A673 (cell line): ENCODE measurements at regions not wholly inside any gene's neighbourhood (a gene's known extent, or its start where the extent isn't known, plus 50 kb on each side); places are given as distances from the start of the nearest gene placed in this dataset.

Experiments used
- CTCF ChIP-seq: fragments of 300-800, 200-600 bp; sonication (generic); conservative IDR thresholded peaks from 2 replicates; pipeline ENCODE4 v1.5.1; 2017; ENCODE audit warnings: low read depth, mild to moderate bottlenecking, antibody characterized with exemption, low read length, moderate library complexity, mixed read lengths
- EZH2 ChIP-seq: fragments of 200-600 bp; sonication (generic); IDR thresholded peaks from 2 replicates; pipeline ENCODE4 v1.6.1; 2017; ENCODE audit warnings: borderline replicate concordance, low read depth, mild to moderate bottlenecking, mixed read lengths, antibody characterized with exemption, low read length; ENCODE audit not compliant: poor library complexity, severe bottlenecking

GRCh38 chr6:33918175-33918695, 114.4 kb upstream of the MLN start:
- TF ChIP-seq CTCF, result no peak
- no peak for TF ChIP-seq EZH2
